Glomerular endothelial cell (primary cell): ENCODE measurements at regions not wholly inside any gene's neighbourhood (a gene's known extent, or its start where the extent isn't known, plus 50 kb on each side); places are given as distances from the start of the nearest gene placed in this dataset.

Experiments
- DNase-seq: peaks from one replicate; pipeline ENCODE4 v3.0.0-alpha.2; 2011; ENCODE audit warnings: low read depth, low spot score; ENCODE audit errors: extremely low read depth

GRCh38 chr14:44154874-44155273 lies 352.2 kb downstream of the FSCB start:
- no peak for DNase-seq

GRCh38 chr14:44154446-44154845 lies 352.6 kb downstream of the FSCB start:
- DNase-seq, result no peak

- no peak for DNase-seq
These were observed 355.8 kb downstream of the FSCB start for GRCh38 chr14:44151130-44151820.

GRCh38 chr14:44149597-44149996 lies 357.5 kb downstream of the FSCB start:
- no peak for DNase-seq

- no peak for DNase-seq
These were observed 365.1 kb downstream of the FSCB start for GRCh38 chr14:44142006-44142405.

GRCh38 chr14:44135972-44136371 lies 371.1 kb downstream of the FSCB start:
- DNase-seq, result no peak

GRCh38 chr14:44131861-44132260 lies 375.2 kb downstream of the FSCB start:
- DNase-seq, result no peak

- no peak for DNase-seq
These were observed 393.0 kb downstream of the FSCB start for GRCh38 chr14:44113769-44114730.

- no peak for DNase-seq
These were observed 394.2 kb downstream of the FSCB start for GRCh38 chr14:44112774-44113460.

- DNase-seq, result no peak
These were observed 398.0 kb downstream of the FSCB start for GRCh38 chr14:44109036-44109435.

GRCh38 chr14:44108601-44109000 lies 398.5 kb downstream of the FSCB start:
- DNase-seq, result no peak

GRCh38 chr14:44107156-44107555 lies 399.9 kb downstream of the FSCB start:
- no peak for DNase-seq

GRCh38 chr14:44099743-44100488 lies 407.2 kb downstream of the FSCB start:
- DNase-seq, result no peak

GRCh38 chr14:44081146-44081545 lies 425.9 kb downstream of the FSCB start:
- no peak for DNase-seq

- no peak for DNase-seq
These were observed 437.0 kb downstream of the FSCB start for GRCh38 chr14:44070046-44070445.

GRCh38 chr14:44053422-44053821 lies 453.7 kb downstream of the FSCB start:
- DNase-seq, result no peak

GRCh38 chr14:44041700-44042099 lies 465.4 kb downstream of the FSCB start:
- no peak for DNase-seq

- no peak for DNase-seq
These were observed 466.5 kb downstream of the FSCB start for GRCh38 chr14:44040561-44040960.

- DNase-seq, result no peak
These were observed 470.8 kb downstream of the FSCB start for GRCh38 chr14:44036248-44036647.

GRCh38 chr14:44035707-44036106 lies 471.4 kb downstream of the FSCB start:
- no peak for DNase-seq
